ENCODE measurements at regions not wholly inside any gene's neighbourhood (a gene's known extent, or its start where the extent isn't known, plus 50 kb on each side); places are given as distances from the start of the nearest gene placed in this dataset.

GRCh38 chr4:16315456-16315855, 89.2 kb upstream of the TAPT1 start:
- TF ChIP-seq CTCF (IDR thresholded peaks at IDR 0.05) (no peak), POLR2A (IDR thresholded peaks at IDR 0.05) (no peak)

All from ovary (tissue), 3 donors.